ENCODE measurements at regions not wholly inside any gene's neighbourhood (a gene's known extent, or its start where the extent isn't known, plus 50 kb on each side); places are given as distances from the start of the nearest gene placed in this dataset.

DNA sequence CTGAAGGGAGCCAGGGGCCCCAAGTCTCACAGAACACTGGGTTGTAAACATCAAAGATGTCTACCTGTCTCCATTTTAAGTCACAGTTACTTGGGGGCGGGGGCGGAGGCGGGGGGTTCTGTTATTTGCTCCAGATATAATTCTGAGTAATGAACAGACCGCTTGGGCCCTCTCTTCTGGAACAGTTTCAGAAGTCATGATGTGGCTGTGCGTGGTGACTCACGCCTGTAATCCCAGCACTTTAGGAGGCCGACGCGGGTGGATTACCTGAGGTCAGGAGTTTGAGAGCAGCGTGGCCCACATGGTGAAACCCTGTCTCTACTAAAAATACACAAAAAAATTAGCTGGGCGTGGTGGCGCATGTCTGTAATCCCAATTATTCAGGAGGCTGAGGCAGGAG lies 157.9 kb upstream of the APCDD1 start:
- H3K4me1 ChIP-seq (ENCODE audit: insufficient read depth, insufficient read length), result no peaks in the 10 kb centered on the region
- no peak for TF ChIP-seq ZNF274 (IDR thresholded peaks at IDR 0.05; ENCODE audit: low read depth, low read length)
- no peak overlapping the region for H3K9ac ChIP-seq (ENCODE audit: insufficient read length, low read depth)
- no peaks in the 10 kb centered on the region for H3K27me3 ChIP-seq (ENCODE audit: insufficient read depth, insufficient read length)
- no peaks in the 10 kb centered on the region for H3K9me3 ChIP-seq (ENCODE audit: insufficient read depth, low read length)
- no peaks in the 10 kb centered on the region for H3K36me3 ChIP-seq (ENCODE audit: insufficient read depth, insufficient read length, low read length)
- H3K4me3 ChIP-seq (ENCODE audit: insufficient read length, low read depth), result no peak overlapping the region
- DNase-seq (ENCODE audit: low read depth, low spot score), result no peak

DNA sequence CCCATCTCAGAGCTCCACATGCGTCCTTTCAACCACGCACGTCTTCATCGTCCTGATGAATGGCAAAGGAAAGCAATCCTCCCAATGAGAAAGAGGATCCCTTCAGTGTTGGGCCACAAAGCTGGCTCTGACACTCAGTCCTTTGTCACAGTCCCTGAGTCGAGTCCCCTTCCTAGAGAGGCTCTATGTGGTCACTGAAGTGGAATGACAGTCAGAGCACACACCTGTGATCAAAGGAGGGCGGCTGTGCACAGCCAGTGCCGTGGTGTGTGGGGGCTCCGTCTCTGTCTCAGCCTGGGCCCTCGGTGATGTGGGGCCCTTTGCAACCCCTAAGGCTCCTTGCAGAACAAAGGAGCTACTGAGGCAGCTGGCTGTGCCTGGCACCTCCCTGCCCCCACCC lies 157.3 kb upstream of the APCDD1 start:
- no peak for TF ChIP-seq SUZ12 (IDR thresholded peaks at IDR 0.05; ENCODE audit: extremely low read depth, insufficient read depth, insufficient read length)
- TF ChIP-seq YY1 (IDR thresholded peaks at IDR 0.05; ENCODE audit: insufficient read depth, insufficient read length), result no peak
- no peak for TF ChIP-seq ZNF274 (IDR thresholded peaks at IDR 0.05; ENCODE audit: low read depth, low read length)
- no peak overlapping the region for H3K4me3 ChIP-seq (ENCODE audit: insufficient read length, low read depth)
- DNase-seq (ENCODE audit: low read depth, low spot score), result no peak
- H3K9me3 ChIP-seq (ENCODE audit: insufficient read depth, low read length), result no peaks in the 10 kb centered on the region
- H3K4me1 ChIP-seq (ENCODE audit: insufficient read depth, insufficient read length), result no peaks in the 10 kb centered on the region
- H3K9ac ChIP-seq (ENCODE audit: insufficient read length, low read depth), result no peak overlapping the region
- H3K27me3 ChIP-seq (ENCODE audit: insufficient read depth, insufficient read length), result no peaks in the 10 kb centered on the region
- no peaks in the 10 kb centered on the region for H3K36me3 ChIP-seq (ENCODE audit: insufficient read depth, insufficient read length, low read length)

DNA sequence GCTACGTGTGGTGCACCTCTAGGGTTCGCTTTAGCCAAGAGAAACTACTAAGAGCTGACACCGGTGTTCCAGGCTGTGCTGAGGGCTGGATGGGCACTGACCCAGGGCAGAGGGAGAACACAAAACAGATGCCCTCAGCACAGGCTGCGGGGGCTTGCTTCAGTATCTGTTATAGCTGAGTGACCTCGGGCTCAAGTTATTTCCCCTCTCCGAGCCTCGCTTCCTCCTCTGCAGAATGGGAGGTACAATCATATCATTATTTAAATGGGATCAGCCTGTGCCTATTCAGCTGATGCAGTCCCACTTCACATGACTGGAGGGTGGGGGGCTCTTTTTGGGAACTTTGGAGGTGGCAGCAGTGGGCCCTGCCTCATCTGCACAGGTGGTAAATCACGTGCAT lies 156.1 kb upstream of the APCDD1 start:
- DNase-seq (ENCODE audit: low read depth, low spot score), result no peak
- no peak overlapping the region for H3K9ac ChIP-seq (ENCODE audit: insufficient read length, low read depth)
- no peaks in the 10 kb centered on the region for H3K27me3 ChIP-seq (ENCODE audit: insufficient read depth, insufficient read length)
- H3K9me3 ChIP-seq (ENCODE audit: insufficient read depth, low read length), result no peaks in the 10 kb centered on the region
- no peaks in the 10 kb centered on the region for H3K36me3 ChIP-seq (ENCODE audit: insufficient read depth, insufficient read length, low read length)
- TF ChIP-seq YY1 (IDR thresholded peaks at IDR 0.05; ENCODE audit: insufficient read depth, insufficient read length) (no peak), SUZ12 (IDR thresholded peaks at IDR 0.05; ENCODE audit: extremely low read depth, insufficient read depth, insufficient read length) (no peak), ZNF274 (IDR thresholded peaks at IDR 0.05; ENCODE audit: low read depth, low read length) (no peak)
- no peak overlapping the region for H3K4me3 ChIP-seq (ENCODE audit: insufficient read length, low read depth)
- no peaks in the 10 kb centered on the region for H3K4me1 ChIP-seq (ENCODE audit: insufficient read depth, insufficient read length)

DNA sequence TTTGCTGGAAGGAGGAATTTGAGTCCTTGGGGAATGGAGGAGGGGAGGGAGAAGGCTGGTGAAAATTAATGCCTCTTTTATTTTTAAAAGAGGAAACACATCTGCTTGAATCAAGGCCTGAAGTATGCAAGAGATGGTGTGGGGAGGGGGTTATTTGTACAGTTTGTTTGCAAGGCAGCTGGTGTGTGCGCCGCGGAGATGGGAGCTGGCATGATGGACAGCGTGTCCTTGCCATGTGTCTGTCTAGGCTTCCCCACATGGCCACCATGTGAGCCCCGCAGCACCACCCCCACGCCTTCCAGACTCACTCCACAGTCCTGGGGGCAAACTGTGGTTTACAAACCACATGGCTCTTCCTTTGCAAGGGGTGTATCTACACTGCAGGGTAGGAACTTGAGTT lies 154.8 kb upstream of the APCDD1 start:
- H3K9me3 ChIP-seq (ENCODE audit: insufficient read depth, low read length), result no peaks in the 10 kb centered on the region
- no peaks in the 10 kb centered on the region for H3K27me3 ChIP-seq (ENCODE audit: insufficient read depth, insufficient read length)
- no peaks in the 10 kb centered on the region for H3K4me1 ChIP-seq (ENCODE audit: insufficient read depth, insufficient read length)
- H3K36me3 ChIP-seq (ENCODE audit: insufficient read depth, insufficient read length, low read length), result no peaks in the 10 kb centered on the region
- H3K4me3 ChIP-seq (ENCODE audit: insufficient read length, low read depth), result no peak overlapping the region
- TF ChIP-seq YY1 (IDR thresholded peaks at IDR 0.05; ENCODE audit: insufficient read depth, insufficient read length) (no peak), SUZ12 (IDR thresholded peaks at IDR 0.05; ENCODE audit: extremely low read depth, insufficient read depth, insufficient read length) (no peak), ZNF274 (IDR thresholded peaks at IDR 0.05; ENCODE audit: low read depth, low read length) (no peak)
- H3K9ac ChIP-seq (ENCODE audit: insufficient read length, low read depth), result no peak overlapping the region
- DNase-seq (ENCODE audit: low read depth, low spot score), result no peak

DNA sequence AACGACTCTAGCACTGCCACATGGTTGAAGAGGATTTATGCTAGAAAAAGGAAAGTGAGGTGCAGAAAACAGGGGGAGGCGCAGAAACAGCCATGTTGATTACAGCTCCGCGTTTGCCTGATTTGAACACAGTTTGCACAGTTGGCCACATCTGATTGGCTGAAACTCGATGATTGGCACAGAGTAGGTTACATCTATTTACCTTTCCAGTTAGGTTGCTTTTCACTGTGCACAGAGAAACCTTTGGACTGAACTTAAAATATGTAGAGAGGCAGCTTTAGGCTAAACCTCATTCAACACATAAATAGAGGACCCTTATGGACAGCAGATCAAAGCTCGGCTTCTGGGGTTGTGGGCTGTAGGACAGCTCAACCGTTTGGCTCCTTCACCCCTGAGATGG lies 153.7 kb upstream of the APCDD1 start:
- TF ChIP-seq ZNF274 (IDR thresholded peaks at IDR 0.05; ENCODE audit: low read depth, low read length) (no peak), SUZ12 (IDR thresholded peaks at IDR 0.05; ENCODE audit: extremely low read depth, insufficient read depth, insufficient read length) (no peak), YY1 (IDR thresholded peaks at IDR 0.05; ENCODE audit: insufficient read depth, insufficient read length) (no peak)
- no peak overlapping the region for H3K9ac ChIP-seq (ENCODE audit: insufficient read length, low read depth)
- no peaks in the 10 kb centered on the region for H3K9me3 ChIP-seq (ENCODE audit: insufficient read depth, low read length)
- H3K36me3 ChIP-seq (ENCODE audit: insufficient read depth, insufficient read length, low read length), result no peaks in the 10 kb centered on the region
- DNase-seq (ENCODE audit: low read depth, low spot score), result no peak
- H3K27me3 ChIP-seq (ENCODE audit: insufficient read depth, insufficient read length), result no peaks in the 10 kb centered on the region
- no peaks in the 10 kb centered on the region for H3K4me1 ChIP-seq (ENCODE audit: insufficient read depth, insufficient read length)
- H3K4me3 ChIP-seq (ENCODE audit: insufficient read length, low read depth), result no peak overlapping the region

DNA sequence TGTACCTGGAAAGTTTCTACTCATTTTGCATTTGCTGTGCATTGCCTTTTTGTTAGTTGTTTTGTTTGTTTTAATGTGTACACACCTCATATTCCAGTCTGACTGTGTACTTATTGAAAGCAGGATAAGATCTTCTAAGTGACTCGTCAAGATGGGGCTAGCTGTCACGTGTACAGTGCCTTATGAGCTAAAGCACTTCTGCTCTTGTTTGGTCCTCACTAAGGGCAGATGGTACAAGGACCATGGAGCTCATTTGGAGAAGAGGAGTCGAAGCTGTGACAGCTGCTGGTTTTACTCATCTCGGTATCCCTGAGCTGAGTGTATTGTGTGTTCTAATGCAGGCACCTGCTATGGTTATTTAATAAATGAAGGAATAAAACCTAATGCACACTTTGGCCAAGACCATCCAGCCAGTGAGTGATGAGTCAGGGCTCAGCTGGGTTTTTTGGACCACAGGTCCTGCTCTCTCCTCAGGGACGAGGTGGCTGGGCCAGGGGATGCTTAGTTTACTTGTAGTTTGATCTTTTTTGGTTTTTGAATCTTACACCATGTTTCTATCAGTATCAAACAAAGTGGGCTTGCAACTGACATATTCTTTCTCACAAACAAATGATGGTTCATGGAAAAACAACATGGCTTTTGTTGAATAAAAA lies 152.5 kb upstream of the APCDD1 start:
- Histone ChIP-seq H3K4me1 (ENCODE audit: insufficient read depth, insufficient read length) (no peaks in the 10 kb centered on the region), H3K27me3 (ENCODE audit: insufficient read depth, insufficient read length) (no peaks in the 10 kb centered on the region), H3K36me3 (ENCODE audit: insufficient read depth, insufficient read length, low read length) (no peaks in the 10 kb centered on the region), H3K4me3 (ENCODE audit: insufficient read length, low read depth) (no peak overlapping the region), H3K9me3 (ENCODE audit: insufficient read depth, low read length) (no peaks in the 10 kb centered on the region), H3K9ac (ENCODE audit: insufficient read length, low read depth) (no peak overlapping the region)
- DNase-seq (ENCODE audit: low read depth, low spot score), result no peak
- TF ChIP-seq SUZ12 (IDR thresholded peaks at IDR 0.05; ENCODE audit: extremely low read depth, insufficient read depth, insufficient read length) (no peak), YY1 (IDR thresholded peaks at IDR 0.05; ENCODE audit: insufficient read depth, insufficient read length) (no peak), ZNF274 (IDR thresholded peaks at IDR 0.05; ENCODE audit: low read depth, low read length) (no peak)

DNA sequence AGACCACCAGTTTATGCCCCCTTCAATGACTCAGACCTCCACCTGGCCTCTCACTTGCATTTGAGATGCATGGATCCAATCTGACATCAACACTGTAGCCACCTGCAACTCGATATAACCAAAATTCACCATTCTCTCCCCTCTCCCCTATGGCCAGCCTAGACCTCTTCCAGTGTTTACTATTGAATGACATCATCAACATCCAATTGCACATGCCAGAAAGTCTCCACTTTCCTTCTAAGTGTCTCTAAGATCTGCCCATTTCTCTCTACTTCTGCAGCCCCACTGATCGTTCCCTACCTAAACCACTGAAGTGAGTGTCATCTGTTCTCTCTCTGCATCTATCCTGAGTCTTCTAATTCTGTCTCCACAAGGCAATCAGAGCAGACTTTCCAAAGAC lies 151.3 kb upstream of the APCDD1 start:
- no peaks in the 10 kb centered on the region for H3K4me1 ChIP-seq (ENCODE audit: insufficient read depth, insufficient read length)
- no peaks in the 10 kb centered on the region for H3K9me3 ChIP-seq (ENCODE audit: insufficient read depth, low read length)
- TF ChIP-seq YY1 (IDR thresholded peaks at IDR 0.05; ENCODE audit: insufficient read depth, insufficient read length) (no peak), SUZ12 (IDR thresholded peaks at IDR 0.05; ENCODE audit: extremely low read depth, insufficient read depth, insufficient read length) (no peak), ZNF274 (IDR thresholded peaks at IDR 0.05; ENCODE audit: low read depth, low read length) (no peak)
- H3K27me3 ChIP-seq (ENCODE audit: insufficient read depth, insufficient read length), result no peaks in the 10 kb centered on the region
- no peak overlapping the region for H3K9ac ChIP-seq (ENCODE audit: insufficient read length, low read depth)
- DNase-seq (ENCODE audit: low read depth, low spot score), result no peak
- no peak overlapping the region for H3K4me3 ChIP-seq (ENCODE audit: insufficient read length, low read depth)
- H3K36me3 ChIP-seq (ENCODE audit: insufficient read depth, insufficient read length, low read length), result no peaks in the 10 kb centered on the region
